Upper lobe of left lung (tissue), 4 donors: ENCODE measurements at regions not wholly inside any gene's neighbourhood (a gene's known extent, or its start where the extent isn't known, plus 50 kb on each side); places are given as distances from the start of the nearest gene placed in this dataset.

ENCODE experiments used
- EP300 ChIP-seq, 4 donors: sonication (generic); formaldehyde crosslinking; IDR thresholded peaks; one replicate each; pipeline ENCODE4 v1.5.1; 2017; ENCODE audit warnings: antibody characterized with exemption in 4 of 4, control low read depth in 2 of 4
- POLR2A ChIP-seq, 4 donors: fragments of 450-650 bp; IDR thresholded peaks; one replicate each; pipeline ENCODE4 v1.5.1; 2016 to 2017; ENCODE audit warnings: antibody characterized with exemption in 4 of 4, mild to moderate bottlenecking in 2 of 4
- POLR2AphosphoS5 ChIP-seq, 2 donors: sonication (generic); formaldehyde crosslinking; IDR thresholded peaks; one replicate each; pipeline ENCODE4 v1.5.1; 2017; ENCODE audit warnings: antibody characterized with exemption in 2 of 2
- TF ChIP-seq, protein P1 (sequence below), 6 experiments: fragments of 450-650 bp in 4 of 6; fragments of 200-600 bp in 2 of 6; sonication (generic) in 2 of 6; IDR thresholded peaks; one replicate each; pipeline ENCODE4 v1.5.1; 2016 to 2019; ENCODE audit warnings: antibody characterized with exemption in 6 of 6

- TF ChIP-seq POLR2A (IDR thresholded peaks at IDR 0.05) (no peak), POLR2AphosphoS5 (IDR thresholded peaks at IDR 0.05) (no peak), EP300 (IDR thresholded peaks at IDR 0.05) (no peak)
- TF ChIP-seq, protein P1, sequence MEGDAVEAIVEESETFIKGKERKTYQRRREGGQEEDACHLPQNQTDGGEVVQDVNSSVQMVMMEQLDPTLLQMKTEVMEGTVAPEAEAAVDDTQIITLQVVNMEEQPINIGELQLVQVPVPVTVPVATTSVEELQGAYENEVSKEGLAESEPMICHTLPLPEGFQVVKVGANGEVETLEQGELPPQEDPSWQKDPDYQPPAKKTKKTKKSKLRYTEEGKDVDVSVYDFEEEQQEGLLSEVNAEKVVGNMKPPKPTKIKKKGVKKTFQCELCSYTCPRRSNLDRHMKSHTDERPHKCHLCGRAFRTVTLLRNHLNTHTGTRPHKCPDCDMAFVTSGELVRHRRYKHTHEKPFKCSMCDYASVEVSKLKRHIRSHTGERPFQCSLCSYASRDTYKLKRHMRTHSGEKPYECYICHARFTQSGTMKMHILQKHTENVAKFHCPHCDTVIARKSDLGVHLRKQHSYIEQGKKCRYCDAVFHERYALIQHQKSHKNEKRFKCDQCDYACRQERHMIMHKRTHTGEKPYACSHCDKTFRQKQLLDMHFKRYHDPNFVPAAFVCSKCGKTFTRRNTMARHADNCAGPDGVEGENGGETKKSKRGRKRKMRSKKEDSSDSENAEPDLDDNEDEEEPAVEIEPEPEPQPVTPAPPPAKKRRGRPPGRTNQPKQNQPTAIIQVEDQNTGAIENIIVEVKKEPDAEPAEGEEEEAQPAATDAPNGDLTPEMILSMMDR (IDR thresholded peaks at IDR 0.05), result no peak
Measured at GRCh38 chr10:105763611-105764010, 1122.5 kb downstream of the SORCS3 start.
